Astrocyte of the cerebellum (primary cell): ENCODE measurements at regions not wholly inside any gene's neighbourhood (a gene's known extent, or its start where the extent isn't known, plus 50 kb on each side); places are given as distances from the start of the nearest gene placed in this dataset.

Experiments
- DNase-seq: peaks from one replicate; pipeline ENCODE4 v3.0.0-alpha.2; 2011; ENCODE audit warnings: low read depth
- H3K4me3 ChIP-seq: 2 replicates; pipeline ENCODE4 v1.5.1; 2011; ENCODE audit warnings: mild to moderate bottlenecking, low read depth, low read length, moderate library complexity
- CTCF ChIP-seq: IDR thresholded peaks from 2 replicates; pipeline ENCODE4 v1.5.1; 2012; ENCODE audit warnings: low read length, low read depth, moderate library complexity, mild to moderate bottlenecking; ENCODE audit errors: missing control alignments
- in situ Hi-C: cut with HindIII; loops from 2 replicates; pipeline ENCODE4 v1.10.0; 2017; ENCODE audit warnings: low sequenced_read_pairs

DNA sequence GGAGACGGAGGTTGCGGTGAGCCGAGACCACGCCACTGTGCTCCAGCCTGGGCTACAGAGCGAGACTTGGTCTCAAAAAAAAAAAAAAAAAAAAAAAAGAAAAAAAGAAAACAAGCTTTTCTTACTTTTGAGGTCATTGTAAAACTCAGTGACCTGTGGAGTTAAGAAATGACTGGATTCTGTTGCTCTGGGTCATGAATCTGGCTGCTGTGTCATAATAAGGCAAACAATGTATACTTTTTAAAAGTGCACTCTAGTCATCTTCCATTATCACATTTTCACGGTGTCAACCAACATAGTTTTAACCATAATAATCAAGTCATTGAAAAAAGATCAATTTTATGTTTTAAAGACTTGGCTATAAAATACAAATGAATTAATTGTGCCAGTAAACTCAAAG is 1186.6 kb downstream of the DIAPH3 start:
- no peak for TF ChIP-seq CTCF
- no peak for DNase-seq
- no peak overlapping the region for H3K4me3 ChIP-seq
- in situ Hi-C loops = no loop called here

- in situ Hi-C loops = no loop called here
- DNase-seq = no peak
- H3K4me3 ChIP-seq = no peak overlapping the region
- TF ChIP-seq CTCF = no peak
These were observed 1185.4 kb downstream of the DIAPH3 start for GRCh38 chr13:58978331-58978730.

- no peak for DNase-seq
- in situ Hi-C loops = no loop called here
- TF ChIP-seq CTCF = no peak
- H3K4me3 ChIP-seq = no peak overlapping the region
These were observed 1183.9 kb downstream of the DIAPH3 start for GRCh38 chr13:58979851-58980250.

DNA sequence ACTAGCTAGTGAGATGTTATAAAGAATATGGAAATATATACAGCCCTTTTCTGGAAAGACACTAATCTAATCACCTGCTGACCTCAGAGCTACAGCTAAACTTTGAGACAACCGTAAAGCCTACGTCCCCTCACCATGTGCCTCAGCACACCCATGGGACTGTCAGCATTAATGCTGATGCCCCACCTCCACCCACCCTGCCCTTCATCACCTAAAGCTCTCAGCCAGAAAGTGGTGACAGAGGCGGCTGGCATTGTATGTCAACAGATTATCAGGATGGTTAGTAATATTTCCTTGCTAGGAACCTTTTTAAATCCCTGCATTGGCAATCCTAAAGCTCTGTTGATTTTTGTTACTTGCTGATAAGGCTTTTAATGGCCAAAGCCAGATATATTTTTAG is 1177.9 kb downstream of the DIAPH3 start:
- no peak for DNase-seq
- TF ChIP-seq CTCF = no peak
- in situ Hi-C loops = no loop called here
- no peak overlapping the region for H3K4me3 ChIP-seq

GRCh38 chr13:58989556-58989955 is 1174.2 kb downstream of the DIAPH3 start:
- no peak for TF ChIP-seq CTCF
- in situ Hi-C loops = no loop called here
- DNase-seq = no peak
- no peak overlapping the region for H3K4me3 ChIP-seq

- no peak overlapping the region for H3K4me3 ChIP-seq
- DNase-seq = no peak
- no peak for TF ChIP-seq CTCF
- in situ Hi-C loops = no loop called here
These were observed 1171.8 kb downstream of the DIAPH3 start for GRCh38 chr13:58991826-58992477.

DNA sequence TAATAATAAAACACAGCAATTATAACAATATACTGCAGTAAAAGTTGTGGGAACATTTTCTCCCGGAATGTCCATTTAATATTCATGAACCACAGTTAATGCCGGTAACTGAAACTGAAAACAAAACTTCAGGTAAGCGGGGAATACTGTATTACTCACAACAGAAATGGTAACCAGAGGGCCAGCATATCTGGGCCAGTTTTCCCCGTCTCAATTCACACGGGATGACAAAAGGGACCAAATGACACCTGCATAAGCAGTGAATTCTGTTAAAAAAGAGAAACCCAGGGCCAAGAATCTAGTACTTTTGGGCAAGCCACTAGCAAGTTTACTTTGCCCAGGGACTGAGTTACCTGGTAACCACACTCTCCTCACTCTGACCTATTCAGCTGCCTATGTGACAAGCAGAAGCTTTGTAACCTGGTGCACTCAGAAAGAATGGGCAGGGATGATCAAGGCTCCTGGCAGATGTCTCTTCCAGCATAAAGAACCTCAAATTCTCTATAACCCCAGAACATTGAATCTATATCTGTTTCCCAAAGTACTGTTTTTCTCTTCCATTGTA is 1171.2 kb downstream of the DIAPH3 start:
- no peak overlapping the region for H3K4me3 ChIP-seq
- TF ChIP-seq CTCF = no peak
- DNase-seq = no peak
- in situ Hi-C loops = no loop called here
